ENCODE measurements at regions not wholly inside any gene's neighbourhood (a gene's known extent, or its start where the extent isn't known, plus 50 kb on each side); places are given as distances from the start of the nearest gene placed in this dataset.

DNA sequence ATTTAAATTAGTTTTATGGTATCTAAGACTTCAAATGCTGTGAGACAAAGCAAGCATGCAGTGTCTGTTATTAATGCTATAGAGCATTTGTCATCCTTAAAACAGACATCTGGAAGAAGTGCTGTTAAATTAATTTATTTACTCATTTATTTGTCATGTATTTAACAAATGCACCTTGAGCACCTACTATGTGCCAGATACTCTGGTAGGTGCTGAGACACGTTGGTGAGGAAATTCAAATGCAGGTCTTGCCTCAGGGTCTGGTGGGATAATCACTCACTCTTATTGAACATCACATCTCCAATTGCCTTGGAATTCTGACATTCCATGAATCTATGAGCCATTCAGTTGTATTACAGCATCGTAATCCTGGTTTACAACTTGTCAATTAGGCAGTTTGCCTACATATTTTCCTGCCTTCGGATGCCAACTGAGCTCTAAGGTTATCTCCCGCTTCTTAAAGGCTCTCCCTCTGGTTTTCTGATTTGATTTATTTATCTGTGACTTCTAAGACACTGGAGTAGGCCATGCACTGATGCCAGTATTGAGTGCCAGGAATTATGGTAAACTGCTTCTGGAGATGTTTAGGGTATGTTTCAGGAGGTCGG lies 56.0 kb upstream of the RPS23 start:
- TF ChIP-seq, protein P1, sequence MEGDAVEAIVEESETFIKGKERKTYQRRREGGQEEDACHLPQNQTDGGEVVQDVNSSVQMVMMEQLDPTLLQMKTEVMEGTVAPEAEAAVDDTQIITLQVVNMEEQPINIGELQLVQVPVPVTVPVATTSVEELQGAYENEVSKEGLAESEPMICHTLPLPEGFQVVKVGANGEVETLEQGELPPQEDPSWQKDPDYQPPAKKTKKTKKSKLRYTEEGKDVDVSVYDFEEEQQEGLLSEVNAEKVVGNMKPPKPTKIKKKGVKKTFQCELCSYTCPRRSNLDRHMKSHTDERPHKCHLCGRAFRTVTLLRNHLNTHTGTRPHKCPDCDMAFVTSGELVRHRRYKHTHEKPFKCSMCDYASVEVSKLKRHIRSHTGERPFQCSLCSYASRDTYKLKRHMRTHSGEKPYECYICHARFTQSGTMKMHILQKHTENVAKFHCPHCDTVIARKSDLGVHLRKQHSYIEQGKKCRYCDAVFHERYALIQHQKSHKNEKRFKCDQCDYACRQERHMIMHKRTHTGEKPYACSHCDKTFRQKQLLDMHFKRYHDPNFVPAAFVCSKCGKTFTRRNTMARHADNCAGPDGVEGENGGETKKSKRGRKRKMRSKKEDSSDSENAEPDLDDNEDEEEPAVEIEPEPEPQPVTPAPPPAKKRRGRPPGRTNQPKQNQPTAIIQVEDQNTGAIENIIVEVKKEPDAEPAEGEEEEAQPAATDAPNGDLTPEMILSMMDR (IDR thresholded peaks at IDR 0.05; ENCODE audit: low read depth, low read length, missing control alignments) = no peak
- no peak for DNase-seq (ENCODE audit: low read depth)
- no peak overlapping the region for H3K4me3 ChIP-seq (ENCODE audit: low read depth, low read length)

DNA sequence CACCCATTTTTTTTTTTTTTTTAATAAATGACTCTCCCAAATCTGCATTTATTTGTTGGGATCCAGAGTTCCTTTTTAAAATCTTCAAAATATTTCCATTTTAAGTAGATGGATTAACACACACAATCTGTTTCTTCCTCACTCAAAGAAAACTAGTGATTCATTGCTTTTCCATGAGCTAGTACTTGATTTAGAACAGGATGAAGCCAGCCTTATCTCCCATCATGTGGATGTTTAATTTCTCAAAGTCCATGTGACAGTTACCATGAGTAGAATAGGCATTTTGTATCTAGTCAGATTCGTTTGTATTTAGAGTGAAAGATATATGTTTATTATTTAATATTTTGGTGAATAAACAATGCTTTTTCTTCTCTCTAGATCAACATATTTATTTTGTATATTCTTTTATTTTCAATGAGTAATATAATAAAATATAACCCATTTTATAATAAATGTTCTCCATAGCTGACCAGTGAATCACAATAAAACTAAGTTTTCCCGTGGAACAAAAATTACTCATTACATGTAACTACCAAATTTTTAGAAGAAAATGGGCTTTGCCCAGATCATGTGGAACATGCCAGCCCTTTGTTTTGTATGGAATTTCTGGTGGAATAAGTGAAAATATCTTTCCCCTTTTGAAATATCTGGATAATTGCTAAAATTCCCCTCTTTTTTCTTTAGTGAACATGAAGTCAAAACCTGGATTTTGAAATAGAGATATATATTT lies 54.9 kb upstream of the RPS23 start:
- H3K4me3 ChIP-seq (ENCODE audit: low read depth, low read length) = no peak overlapping the region
- DNase-seq (ENCODE audit: low read depth) = no peak
- TF ChIP-seq, protein P1 (IDR thresholded peaks at IDR 0.05; ENCODE audit: low read depth, low read length, missing control alignments) = no peak

DNA sequence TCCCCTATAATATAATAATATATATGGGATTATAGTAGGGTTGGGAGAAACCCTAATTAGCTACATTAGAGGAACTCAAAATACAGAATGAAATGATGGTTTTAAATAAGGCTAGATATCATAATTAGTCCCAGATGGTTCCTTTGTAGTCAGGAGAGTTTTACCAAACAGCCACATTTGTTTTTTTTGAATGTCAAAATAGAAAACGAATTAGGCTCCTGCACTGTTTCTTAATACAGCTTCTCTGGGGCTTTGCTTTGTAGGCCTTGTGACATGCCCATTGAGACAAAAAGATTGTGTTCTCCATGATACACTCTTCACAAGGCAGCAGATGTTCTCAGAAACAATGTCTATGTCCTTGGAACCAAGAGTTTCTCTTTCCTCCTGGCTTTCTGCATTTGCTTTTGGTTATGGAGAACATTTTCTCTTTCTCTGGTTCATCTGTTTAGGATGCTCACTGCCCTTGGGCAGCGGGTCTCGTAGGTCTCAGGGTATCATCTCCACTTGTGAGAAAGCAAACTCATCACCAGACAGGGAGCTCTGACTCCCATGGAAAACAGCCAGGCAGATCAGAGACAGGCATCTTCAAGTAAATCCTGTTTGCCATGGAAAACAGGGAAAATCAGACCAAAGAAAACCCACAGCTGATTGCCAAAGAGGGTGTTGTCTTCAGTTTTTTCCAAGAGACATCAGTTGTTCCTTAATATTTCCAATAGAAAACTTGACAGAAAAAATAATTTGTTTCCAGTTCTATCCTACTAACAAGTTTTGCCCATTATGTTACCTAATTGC lies 54.1 kb upstream of the RPS23 start:
- TF ChIP-seq, protein P1 (IDR thresholded peaks at IDR 0.05; ENCODE audit: low read depth, low read length, missing control alignments) = no peak
- DNase-seq (ENCODE audit: low read depth) = no peak
- no peak overlapping the region for H3K4me3 ChIP-seq (ENCODE audit: low read depth, low read length)

DNA sequence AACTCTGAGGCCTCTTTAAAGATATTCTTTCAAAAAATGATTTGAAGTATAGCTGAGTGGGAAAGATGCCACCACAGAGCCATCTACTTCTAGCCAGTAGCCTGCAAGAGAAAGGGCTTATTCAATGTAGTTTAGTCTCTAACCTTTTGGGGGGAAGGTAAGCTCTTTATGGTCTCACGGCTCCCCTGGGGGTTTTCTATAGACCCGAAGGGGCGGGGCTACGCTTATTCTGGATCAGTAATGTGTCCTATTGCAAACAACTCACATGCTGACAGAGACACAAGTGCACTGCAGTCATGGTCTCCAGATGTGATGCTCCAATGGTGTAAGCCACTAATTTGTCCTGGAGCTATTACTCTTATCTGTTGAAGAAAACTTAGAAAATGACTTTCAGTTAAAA lies 53.4 kb upstream of the RPS23 start:
- TF ChIP-seq, protein P1 (IDR thresholded peaks at IDR 0.05; ENCODE audit: low read depth, low read length, missing control alignments) = no peak
- no peak for DNase-seq (ENCODE audit: low read depth)
- no peak overlapping the region for H3K4me3 ChIP-seq (ENCODE audit: low read depth, low read length)

DNA sequence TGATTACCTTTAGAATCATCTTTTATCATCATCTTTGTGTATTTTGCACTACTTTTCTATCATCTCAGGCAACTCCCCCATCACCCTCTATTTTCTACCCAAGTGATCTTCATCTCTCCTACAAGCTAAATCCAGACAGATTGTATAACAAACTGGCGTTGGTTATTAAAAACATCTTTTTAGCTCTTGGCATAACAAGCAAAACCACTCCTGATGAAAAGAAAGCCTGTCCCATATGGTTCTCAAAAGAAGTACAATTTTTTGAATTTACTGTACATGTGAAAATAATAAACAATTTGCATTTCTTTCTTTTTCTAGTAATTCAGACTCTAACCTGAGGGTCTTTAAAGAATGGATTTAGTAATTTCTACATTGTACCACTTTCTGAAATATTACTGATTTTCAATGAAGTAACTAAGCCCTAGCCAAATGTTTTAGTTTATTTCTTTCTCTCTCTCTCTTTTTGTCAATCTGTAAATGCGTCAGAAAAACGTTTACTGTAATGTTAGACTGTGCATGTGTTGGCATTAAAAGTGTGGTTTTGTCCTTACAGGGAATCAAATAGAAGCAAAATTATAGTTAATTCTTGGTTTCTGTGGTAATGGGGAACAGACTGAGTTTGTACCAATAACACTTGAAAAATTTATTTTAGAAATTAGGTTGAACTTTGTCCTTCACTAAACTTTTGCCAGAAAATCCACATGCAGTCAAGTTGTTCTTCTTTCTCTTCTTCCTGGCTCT lies 52.5 kb upstream of the RPS23 start:
- DNase-seq (ENCODE audit: low read depth) = no peak
- no peak overlapping the region for H3K4me3 ChIP-seq (ENCODE audit: low read depth, low read length)
- TF ChIP-seq, protein P1 (IDR thresholded peaks at IDR 0.05; ENCODE audit: low read depth, low read length, missing control alignments) = no peak

DNA sequence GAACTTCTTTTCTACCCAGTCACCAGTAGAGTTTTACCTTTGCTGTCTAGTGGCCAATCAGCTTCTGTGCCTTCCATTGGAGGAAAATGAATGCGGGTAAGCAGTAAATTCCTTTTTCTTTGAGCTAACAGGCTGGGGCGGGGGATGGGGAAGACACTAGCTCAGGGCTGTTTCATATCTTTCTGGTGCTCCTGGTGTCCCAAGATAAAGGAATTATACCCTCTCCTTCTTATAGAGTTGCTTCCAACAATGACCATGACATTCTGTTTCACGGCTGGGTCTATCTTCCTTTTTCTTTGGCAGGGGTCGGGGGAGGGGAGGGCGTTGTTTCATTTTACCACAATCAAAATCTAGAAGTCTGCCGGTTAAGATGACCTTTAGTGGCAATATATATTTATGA lies 51.2 kb upstream of the RPS23 start:
- TF ChIP-seq, protein P1 (IDR thresholded peaks at IDR 0.05; ENCODE audit: low read depth, low read length, missing control alignments) = no peak
- no peak overlapping the region for H3K4me3 ChIP-seq (ENCODE audit: low read depth, low read length)
- no peak for DNase-seq (ENCODE audit: low read depth)

All from GM12864 (cell line).